Anterior cingulate cortex (tissue), 58 donors: ENCODE measurements at regions not wholly inside any gene's neighbourhood (a gene's known extent, or its start where the extent isn't known, plus 50 kb on each side); places are given as distances from the start of the nearest gene placed in this dataset.

ENCODE experiments used
- DNase-seq, 58 donors: peaks; one replicate each; lab custom pipeline; 2025; lab: John Stamatoyannopoulos, UW

DNA sequence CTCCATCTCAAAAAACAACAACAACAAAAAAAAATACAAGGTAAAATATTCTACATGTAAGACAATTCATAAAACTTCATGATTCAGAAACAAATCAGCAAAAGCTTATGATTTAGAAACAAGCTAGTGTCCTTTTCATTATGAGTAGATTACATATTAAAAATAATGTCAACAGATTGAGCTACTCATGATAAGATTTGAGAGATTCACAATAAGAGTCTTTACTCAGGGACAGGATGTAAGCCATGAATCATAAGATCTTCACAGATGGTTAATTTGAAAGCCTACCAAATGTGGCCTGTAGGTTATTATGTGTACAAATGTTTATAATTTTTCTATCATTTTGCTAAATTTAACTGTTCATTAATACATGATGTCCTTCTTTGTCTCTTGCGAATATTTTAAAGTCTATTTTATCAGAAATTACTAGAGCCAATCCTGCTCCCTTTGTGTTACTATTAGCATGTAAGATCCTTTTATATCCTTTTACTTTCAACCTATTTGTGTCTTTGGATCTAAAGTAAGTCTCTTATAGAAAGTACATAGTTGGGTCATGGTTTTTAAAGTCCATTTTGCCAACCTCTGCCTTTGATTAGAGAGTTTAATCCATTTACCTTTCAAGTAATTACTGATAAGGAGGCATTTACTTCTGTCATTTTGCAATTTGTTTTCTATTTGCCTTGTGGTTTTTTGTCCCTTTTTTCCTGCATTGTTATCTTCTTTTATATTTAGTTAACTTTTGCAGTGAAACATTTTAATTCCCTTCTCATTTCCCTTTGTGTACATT, 68.3 kb upstream of the RXFP2 start:
- DNase-seq, result no peak

DNA sequence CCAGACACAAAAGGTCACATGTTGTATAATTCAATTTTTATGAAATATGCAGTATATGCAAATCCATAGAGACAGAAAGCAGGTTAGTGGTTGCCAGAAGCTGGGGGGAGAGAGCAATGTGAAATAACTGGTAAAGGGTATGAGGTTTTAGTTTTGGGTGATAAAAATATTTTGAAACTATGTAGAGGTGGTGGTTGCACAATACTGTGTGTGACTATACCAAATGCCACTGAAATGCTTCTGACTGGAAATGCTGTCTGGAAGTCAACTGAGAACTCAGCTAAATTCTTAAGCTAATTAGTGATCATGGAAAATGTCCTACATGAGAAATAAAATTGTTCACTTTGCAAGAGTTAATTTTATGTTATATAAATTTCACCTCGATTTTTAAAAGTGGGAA, 65.3 kb upstream of the RXFP2 start:
- DNase-seq, result no peak

DNA sequence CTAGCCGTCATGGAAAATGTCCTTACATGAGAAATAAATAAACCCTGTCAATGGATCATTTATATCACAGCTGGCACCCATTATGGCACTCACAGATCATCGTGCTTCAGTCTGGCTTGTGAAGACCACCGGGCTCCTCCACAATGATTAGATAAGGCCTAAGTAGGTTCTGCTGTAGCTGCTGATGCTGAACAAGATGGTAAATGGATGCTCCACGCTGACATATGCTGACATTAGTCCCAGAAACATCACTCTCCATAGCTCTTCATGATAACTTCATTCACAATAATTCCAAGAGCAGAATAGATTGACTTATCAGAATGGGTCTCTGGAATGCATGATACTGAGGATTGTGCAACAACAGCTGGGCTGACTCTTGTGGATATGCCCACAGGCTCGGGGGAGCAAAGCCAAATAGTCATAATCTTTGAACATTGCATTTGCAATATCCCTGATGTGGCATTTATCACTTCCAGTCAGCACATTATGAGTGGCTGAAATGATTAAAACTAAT, 63.8 kb upstream of the RXFP2 start:
- no peak for DNase-seq

DNA sequence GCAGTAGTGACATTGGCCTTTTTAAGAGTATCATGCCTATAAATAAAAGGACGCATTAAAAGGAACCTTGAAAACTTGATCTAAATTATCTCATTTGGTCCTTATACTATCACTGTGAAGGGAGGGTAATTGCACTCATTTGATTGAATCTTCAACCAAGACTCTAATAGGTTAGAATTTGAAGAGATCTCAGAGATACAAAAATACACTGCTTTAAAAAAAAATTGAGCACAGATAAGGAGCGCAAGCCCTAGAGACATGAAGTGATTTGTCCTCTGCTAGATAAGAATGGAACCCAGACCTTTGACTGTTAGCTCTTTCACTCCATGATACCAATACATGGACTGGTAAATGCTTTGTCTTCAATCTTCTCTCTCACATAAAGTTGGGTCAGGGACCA, 58.2 kb upstream of the RXFP2 start:
- DNase-seq, result no peak

DNA sequence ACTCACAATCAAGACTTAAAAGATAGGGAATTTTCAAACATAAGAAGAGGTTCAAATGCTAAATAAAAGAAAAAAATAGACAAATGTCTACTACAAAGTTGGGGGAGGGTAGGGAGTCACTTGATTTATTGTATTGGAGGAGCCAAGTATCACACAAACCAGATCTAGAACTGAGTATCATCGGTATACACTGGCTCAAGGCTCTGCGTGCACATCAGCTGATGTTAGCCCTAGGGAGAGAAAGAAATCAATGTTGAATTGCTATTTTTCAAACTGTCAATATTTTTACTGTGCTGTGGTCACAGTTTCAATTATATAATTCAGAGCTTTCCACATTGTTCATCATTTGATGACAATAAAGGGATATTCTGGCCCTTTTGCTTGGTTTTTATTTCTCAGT, 54.9 kb upstream of the RXFP2 start:
- no peak for DNase-seq

DNA sequence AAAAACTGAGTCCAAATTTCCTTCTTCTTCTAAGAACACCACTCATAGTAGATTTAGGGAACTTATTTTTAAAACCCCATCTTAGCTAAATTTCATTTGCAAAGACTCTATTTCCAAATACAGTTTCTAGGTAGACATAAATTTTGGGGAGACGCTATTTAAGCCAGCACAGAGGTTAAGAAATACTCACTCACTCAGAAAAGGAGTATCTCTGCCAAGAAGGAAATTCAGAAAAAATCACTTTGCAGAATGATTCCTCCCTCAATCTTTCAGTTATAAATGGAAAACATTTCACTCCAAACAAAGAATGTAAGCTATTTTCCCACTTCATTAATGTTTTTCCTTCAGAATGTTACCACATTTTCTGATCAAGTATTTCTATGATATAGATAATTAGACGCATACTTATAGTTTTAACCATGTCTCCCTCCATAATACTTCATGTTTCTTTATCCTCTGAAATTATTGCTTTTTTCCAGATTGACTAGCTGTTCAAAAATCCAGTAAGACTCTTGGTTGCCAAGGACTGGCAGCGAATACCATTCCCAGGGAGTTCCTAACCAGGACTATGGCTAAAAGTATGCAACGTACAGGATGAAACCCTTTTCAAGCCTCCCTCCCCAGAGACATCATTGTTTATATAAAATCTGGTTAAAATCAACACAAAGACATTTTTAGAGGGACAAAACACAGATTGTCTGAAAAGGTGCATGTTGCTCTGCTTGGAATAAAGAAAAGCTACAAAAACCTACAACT, 52.5 kb upstream of the RXFP2 start:
- no peak for DNase-seq
